ENCODE measurements at regions not wholly inside any gene's neighbourhood (a gene's known extent, or its start where the extent isn't known, plus 50 kb on each side); places are given as distances from the start of the nearest gene placed in this dataset.
"Not testable (repeated sequence)": the region's sequence is repeated elsewhere in the genome, so short reads cannot be mapped to it uniquely, and the experiment has no call there.

DNA sequence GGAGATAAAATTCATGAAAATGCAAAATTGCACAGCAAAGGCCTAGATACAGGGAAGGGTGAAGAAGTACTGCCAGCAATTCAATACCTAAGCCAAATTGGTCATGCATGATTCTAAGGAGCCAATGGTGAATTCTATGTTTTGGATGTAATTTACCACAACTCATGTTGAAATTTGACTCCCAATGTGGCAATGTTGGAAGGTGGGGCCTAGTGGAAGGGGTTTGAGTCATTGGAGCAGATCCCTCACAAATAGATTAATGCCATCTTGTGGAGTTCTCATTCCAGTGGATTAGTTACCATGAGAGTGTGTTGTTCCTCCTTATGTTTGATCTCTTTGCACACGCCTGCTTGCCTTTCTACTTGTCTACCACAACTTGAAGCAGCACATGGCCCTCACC lies 194.0 kb upstream of the ALG10 start:
- FAIRE-seq (no peak), DNase-seq (ENCODE audit: low read depth) (no peak)
- H3K4me3 ChIP-seq (ENCODE audit: low read depth, low read length): no peak overlapping the region
- TF ChIP-seq, protein P1, sequence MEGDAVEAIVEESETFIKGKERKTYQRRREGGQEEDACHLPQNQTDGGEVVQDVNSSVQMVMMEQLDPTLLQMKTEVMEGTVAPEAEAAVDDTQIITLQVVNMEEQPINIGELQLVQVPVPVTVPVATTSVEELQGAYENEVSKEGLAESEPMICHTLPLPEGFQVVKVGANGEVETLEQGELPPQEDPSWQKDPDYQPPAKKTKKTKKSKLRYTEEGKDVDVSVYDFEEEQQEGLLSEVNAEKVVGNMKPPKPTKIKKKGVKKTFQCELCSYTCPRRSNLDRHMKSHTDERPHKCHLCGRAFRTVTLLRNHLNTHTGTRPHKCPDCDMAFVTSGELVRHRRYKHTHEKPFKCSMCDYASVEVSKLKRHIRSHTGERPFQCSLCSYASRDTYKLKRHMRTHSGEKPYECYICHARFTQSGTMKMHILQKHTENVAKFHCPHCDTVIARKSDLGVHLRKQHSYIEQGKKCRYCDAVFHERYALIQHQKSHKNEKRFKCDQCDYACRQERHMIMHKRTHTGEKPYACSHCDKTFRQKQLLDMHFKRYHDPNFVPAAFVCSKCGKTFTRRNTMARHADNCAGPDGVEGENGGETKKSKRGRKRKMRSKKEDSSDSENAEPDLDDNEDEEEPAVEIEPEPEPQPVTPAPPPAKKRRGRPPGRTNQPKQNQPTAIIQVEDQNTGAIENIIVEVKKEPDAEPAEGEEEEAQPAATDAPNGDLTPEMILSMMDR (IDR thresholded peaks at IDR 0.05; ENCODE audit: insufficient read depth, low read length, severe bottlenecking): no peak
- no peaks in the 10 kb centered on the region for H3K36me3 ChIP-seq (ENCODE audit: control insufficient read depth, insufficient read depth, low read length)
- no peaks in the 10 kb centered on the region for H3K27me3 ChIP-seq (ENCODE audit: control insufficient read depth, insufficient read depth, low read length)

DNA sequence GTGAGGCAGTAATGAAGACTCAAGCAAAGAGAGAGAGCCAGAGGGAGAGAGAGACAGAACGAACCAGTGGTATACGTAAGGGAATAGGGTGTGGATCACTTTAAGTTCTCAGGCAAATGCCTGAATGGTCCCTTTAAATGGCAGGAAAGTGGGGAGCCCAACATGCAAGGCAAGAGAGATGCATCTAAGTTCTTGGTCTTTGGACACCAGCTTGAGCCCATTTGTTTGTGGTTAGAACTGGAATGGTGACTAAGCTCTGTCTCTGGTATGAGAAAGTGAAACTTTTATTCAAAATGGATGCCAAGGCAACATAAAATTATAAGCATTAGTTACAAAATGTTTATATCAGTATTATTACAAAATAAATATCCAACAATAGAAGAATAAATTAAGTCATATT lies 192.2 kb upstream of the ALG10 start:
- no peak for DNase-seq (ENCODE audit: low read depth)
- Histone ChIP-seq H3K36me3 (ENCODE audit: control insufficient read depth, insufficient read depth, low read length) (no peaks in the 10 kb centered on the region), H3K4me3 (ENCODE audit: low read depth, low read length) (no peak overlapping the region), H3K27me3 (ENCODE audit: control insufficient read depth, insufficient read depth, low read length) (no peaks in the 10 kb centered on the region)
- TF ChIP-seq, protein P1 (IDR thresholded peaks at IDR 0.05; ENCODE audit: insufficient read depth, low read length, severe bottlenecking): no peak
- no peak for FAIRE-seq

DNA sequence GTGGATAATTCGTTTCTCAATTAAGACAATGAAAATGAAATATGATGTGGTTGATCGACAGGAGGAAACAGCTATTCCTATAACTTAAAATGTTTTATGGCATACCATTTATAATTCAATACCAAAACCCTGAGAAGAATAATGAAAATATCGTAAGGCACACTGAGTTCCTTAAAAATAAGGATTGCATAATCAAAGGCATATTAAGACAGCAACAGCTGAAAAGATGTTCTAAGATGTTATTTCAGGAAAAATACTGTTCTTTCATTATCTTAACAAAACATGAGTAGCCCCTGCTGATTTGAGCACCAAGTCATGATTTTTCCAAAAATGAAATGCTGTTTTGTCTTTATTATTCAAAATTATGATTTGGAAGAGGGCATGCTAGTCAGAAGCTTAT lies 189.4 kb upstream of the ALG10 start:
- TF ChIP-seq, protein P1 (IDR thresholded peaks at IDR 0.05; ENCODE audit: insufficient read depth, low read length, severe bottlenecking): no peak
- no peak for FAIRE-seq

DNA sequence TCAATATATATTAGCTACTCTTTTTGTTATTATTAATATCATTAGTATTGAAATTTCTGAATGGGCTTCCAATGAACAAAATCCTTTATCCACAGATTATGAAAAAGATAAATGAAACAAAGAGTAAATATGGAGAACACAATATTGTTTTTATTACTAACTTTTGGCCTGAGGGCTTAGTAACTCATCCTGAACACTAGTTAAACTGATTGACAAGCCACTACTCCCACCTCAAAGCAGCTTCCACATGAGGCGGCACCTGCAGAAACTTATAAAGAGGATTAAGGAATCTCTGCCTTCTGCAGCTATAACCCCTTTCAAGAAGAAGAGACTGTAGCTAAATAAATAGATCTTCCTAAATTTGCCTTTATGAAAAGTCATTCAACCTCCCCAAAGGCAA lies 187.6 kb upstream of the ALG10 start:
- H3K4me3 ChIP-seq (ENCODE audit: low read depth, low read length): no peak overlapping the region
- FAIRE-seq: no peak
- TF ChIP-seq, protein P1 (IDR thresholded peaks at IDR 0.05; ENCODE audit: insufficient read depth, low read length, severe bottlenecking): no peak
- DNase-seq (ENCODE audit: low read depth): no peak
- no peaks in the 10 kb centered on the region for H3K27me3 ChIP-seq (ENCODE audit: control insufficient read depth, insufficient read depth, low read length)
- no peaks in the 10 kb centered on the region for H3K36me3 ChIP-seq (ENCODE audit: control insufficient read depth, insufficient read depth, low read length)

More for the DNA sequence above, 189.4 kb upstream of the ALG10 start:
- Histone ChIP-seq H3K36me3 (ENCODE audit: control insufficient read depth, insufficient read depth, low read length) (no peaks in the 10 kb centered on the region), H3K27me3 (ENCODE audit: control insufficient read depth, insufficient read depth, low read length) (no peaks in the 10 kb centered on the region), H3K4me3 (ENCODE audit: low read depth, low read length) (no peak overlapping the region)
- DNase-seq (ENCODE audit: low read depth): no peak

DNA sequence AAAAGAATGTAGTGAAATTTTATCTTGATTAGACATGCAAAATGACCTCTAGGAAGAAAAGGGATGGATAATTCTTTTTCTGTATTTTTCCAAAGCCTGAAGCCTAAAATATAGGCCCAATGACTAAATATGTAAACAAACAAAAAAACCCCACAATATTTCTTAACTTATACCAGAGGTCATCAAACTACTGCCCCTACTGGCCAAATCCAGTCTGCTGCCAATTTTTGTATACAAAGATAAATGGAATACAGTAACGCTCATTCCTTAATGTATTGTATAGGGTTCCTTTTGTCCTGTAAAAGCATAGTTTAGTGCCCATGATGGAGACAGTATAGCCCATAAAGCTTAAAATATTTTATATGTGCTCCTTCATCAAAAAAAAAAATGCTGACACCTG lies 145.7 kb upstream of the ALG10 start:
- Histone ChIP-seq H3K4me3 (ENCODE audit: low read depth, low read length) (no peak overlapping the region), H3K27me3 (ENCODE audit: control insufficient read depth, insufficient read depth, low read length) (no peaks in the 10 kb centered on the region), H3K36me3 (ENCODE audit: control insufficient read depth, insufficient read depth, low read length) (no peaks in the 10 kb centered on the region)
- DNase-seq (ENCODE audit: low read depth) (peak; percentile 4), FAIRE-seq (no peak)
- TF ChIP-seq, protein P1 (IDR thresholded peaks at IDR 0.05; ENCODE audit: insufficient read depth, low read length, severe bottlenecking): no peak

DNA sequence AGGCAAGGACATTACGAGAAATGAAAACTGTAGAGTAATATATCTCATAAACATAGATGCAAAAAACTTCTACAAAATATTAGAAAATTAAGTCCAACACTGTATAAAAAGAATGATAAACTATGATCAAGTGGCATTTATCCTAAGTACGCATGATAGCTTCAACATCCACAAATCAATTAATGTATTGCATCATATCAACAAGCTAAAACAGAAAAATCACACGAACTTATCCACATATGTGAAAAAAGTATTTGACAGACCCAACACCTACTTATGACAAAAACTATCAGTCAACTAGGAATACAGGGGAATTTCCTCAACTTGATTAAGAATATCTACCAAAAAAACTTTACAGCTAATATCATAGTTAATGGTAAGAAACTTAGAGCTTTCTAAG lies 129.9 kb upstream of the ALG10 start:
- H3K4me3 ChIP-seq (ENCODE audit: low read depth, low read length): no peak overlapping the region
- no peaks in the 10 kb centered on the region for H3K27me3 ChIP-seq (ENCODE audit: control insufficient read depth, insufficient read depth, low read length)
- TF ChIP-seq, protein P1 (IDR thresholded peaks at IDR 0.05; ENCODE audit: insufficient read depth, low read length, severe bottlenecking): no peak
- H3K36me3 ChIP-seq (ENCODE audit: control insufficient read depth, insufficient read depth, low read length): no peaks in the 10 kb centered on the region
- DNase-seq (ENCODE audit: low read depth): no peak
- no peak for FAIRE-seq

DNA sequence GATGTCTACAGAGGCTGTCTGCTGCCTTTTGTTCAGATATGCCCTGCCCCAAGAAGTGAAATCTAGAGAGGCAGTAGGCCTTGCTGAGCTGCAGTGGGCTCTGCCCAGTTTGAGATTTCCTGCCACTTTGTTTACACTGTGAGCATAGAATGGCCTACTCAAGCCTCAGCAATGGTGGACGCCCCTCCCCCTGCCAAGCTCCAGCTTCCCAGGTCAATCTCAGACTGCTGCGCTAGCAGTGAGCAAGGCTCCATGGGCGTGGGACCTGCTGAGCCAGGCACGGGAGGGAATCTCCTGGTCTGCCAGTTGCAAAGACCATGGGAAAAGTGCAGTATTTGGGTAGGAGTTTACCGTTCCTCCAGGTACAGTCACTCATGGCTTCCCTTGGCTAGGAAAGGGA lies 101.8 kb upstream of the ALG10 start:
- not testable (repeated sequence) for DNase-seq (ENCODE audit: low read depth); FAIRE-seq; H3K36me3 ChIP-seq (ENCODE audit: control insufficient read depth, insufficient read depth, low read length); H3K27me3 ChIP-seq (ENCODE audit: control insufficient read depth, insufficient read depth, low read length); H3K4me3 ChIP-seq (ENCODE audit: low read depth, low read length)
